ENCODE measurements at regions not wholly inside any gene's neighbourhood (a gene's known extent, or its start where the extent isn't known, plus 50 kb on each side); places are given as distances from the start of the nearest gene placed in this dataset.

DNA sequence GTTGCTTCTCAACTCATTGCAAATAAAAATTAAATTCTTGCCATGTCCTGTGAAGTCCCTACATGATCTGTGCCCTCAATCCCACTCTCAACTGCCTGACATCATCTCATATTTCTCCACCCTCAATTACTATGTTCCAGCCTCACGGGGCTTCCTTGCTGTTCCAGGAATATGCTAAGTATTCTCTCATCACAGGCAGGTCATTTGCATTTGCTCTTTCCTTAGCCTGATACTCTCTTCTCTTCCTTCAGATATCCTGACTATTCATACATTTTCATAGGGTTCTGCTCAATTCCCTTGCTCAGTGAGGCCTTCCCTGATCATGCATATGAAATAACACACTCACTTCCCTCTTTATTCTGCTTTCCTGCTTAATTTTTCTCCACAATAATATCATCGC lies 135.1 kb upstream of the DAB2 start:
- Histone ChIP-seq H2AFZ (ENCODE audit: low read length) (no peak overlapping the region), H3K4me1 (ENCODE audit: control insufficient read depth, extremely low read depth, insufficient read depth, low read length) (no peaks in the 10 kb centered on the region), H3K27me3 (ENCODE audit: control insufficient read depth, insufficient read depth, low read length) (peaks cover 3% of the 10 kb centered on the region), H4K20me1 (ENCODE audit: control insufficient read depth, extremely low read depth, insufficient read depth, low read length) (no peaks in the 10 kb centered on the region), H3K9ac (ENCODE audit: insufficient read depth, low read length) (no peak overlapping the region), H3K9me3 (ENCODE audit: control insufficient read depth, insufficient read depth, low read depth, low read length) (no peaks in the 10 kb centered on the region), H3K4me2 (ENCODE audit: extremely low read depth, insufficient read depth, low read length) (no peak overlapping the region), H3K36me3 (ENCODE audit: control insufficient read depth, insufficient read depth, low read length) (no peaks in the 10 kb centered on the region), H3K79me2 (ENCODE audit: control insufficient read depth, insufficient read depth, low read length) (no peaks in the 10 kb centered on the region), H3K4me3 (replicated peaks in 1 of 4; ENCODE audit: control extremely low read depth in 1 of 4, insufficient read depth in 1 of 4, low read depth in 3 of 4, low read length in 4 of 4) (no peak overlapping the region), H3K27ac (ENCODE audit: insufficient read depth, low read length) (no peak overlapping the region)
- TF ChIP-seq, protein P1, sequence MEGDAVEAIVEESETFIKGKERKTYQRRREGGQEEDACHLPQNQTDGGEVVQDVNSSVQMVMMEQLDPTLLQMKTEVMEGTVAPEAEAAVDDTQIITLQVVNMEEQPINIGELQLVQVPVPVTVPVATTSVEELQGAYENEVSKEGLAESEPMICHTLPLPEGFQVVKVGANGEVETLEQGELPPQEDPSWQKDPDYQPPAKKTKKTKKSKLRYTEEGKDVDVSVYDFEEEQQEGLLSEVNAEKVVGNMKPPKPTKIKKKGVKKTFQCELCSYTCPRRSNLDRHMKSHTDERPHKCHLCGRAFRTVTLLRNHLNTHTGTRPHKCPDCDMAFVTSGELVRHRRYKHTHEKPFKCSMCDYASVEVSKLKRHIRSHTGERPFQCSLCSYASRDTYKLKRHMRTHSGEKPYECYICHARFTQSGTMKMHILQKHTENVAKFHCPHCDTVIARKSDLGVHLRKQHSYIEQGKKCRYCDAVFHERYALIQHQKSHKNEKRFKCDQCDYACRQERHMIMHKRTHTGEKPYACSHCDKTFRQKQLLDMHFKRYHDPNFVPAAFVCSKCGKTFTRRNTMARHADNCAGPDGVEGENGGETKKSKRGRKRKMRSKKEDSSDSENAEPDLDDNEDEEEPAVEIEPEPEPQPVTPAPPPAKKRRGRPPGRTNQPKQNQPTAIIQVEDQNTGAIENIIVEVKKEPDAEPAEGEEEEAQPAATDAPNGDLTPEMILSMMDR (conservative IDR thresholded peaks at IDR 0.05 in 1 of 2, IDR thresholded peaks at IDR 0.05 in 1 of 2; ENCODE audit: low read depth in 1 of 2, low read length in 2 of 2): no peak
- no peak for TF ChIP-seq EZH2 (IDR thresholded peaks at IDR 0.05; ENCODE audit: low read length, missing control alignments)
- no peak for DNase-seq (ENCODE audit: low read depth in 2 of 2)

DNA sequence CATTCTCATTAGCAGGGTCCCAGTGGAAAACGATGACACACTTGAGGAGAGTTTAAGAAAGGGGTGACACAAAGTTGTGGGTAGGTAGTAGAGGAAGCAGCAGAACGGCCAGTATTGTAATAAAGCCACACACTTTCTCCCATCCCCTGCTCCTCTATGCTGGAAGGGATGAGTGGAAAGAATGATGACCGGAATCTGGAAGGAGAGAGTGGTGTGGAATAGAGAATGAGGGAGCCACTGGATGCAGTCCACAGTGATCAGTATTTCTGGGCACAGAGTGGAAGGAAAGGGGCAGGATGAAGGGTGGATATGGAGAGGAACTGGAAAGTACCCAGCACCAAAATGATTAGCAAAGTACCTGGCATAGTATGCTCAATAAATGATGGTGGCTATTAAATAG lies 133.8 kb upstream of the DAB2 start:
- Histone ChIP-seq H2AFZ (ENCODE audit: low read length) (no peak overlapping the region), H3K9ac (ENCODE audit: insufficient read depth, low read length) (no peak overlapping the region)
- TF ChIP-seq, protein P1 (conservative IDR thresholded peaks at IDR 0.05 in 1 of 2, IDR thresholded peaks at IDR 0.05 in 1 of 2; ENCODE audit: low read depth in 1 of 2, low read length in 2 of 2): no peak
- no peak for TF ChIP-seq EZH2 (IDR thresholded peaks at IDR 0.05; ENCODE audit: low read length, missing control alignments)

DNA sequence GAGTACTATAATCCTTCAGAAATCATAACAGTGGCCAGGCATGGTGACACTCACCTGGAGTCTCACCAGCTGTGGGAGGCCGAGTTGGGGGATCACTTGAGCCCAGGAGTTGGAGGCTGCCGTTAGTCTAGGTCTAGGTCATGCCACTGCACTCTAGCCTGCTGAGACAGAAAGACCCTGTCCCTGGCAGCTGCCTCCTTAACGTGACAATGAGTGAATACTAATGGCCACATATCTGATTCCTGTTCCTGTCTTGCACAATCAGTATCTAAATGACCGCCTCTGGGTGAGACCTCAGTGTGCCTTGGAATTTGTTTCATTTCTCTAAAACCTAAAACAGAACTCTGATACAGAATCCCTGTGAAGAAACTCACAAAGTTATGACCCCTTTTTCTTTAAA lies 131.0 kb upstream of the DAB2 start:
- H4K20me1 ChIP-seq (ENCODE audit: control insufficient read depth, extremely low read depth, insufficient read depth, low read length): no peaks in the 10 kb centered on the region
- no peaks in the 10 kb centered on the region for H3K36me3 ChIP-seq (ENCODE audit: control insufficient read depth, insufficient read depth, low read length)
- H3K4me2 ChIP-seq (ENCODE audit: extremely low read depth, insufficient read depth, low read length): no peak overlapping the region
- peaks cover 3% of the 10 kb centered on the region for H3K27me3 ChIP-seq (ENCODE audit: control insufficient read depth, insufficient read depth, low read length)
- no peak for DNase-seq (ENCODE audit: low read depth in 2 of 2)
- no peak overlapping the region for H3K27ac ChIP-seq (ENCODE audit: insufficient read depth, low read length)
- no peaks in the 10 kb centered on the region for H3K79me2 ChIP-seq (ENCODE audit: control insufficient read depth, insufficient read depth, low read length)
- no peak overlapping the region for H3K4me3 ChIP-seq (replicated peaks in 1 of 4; ENCODE audit: control extremely low read depth in 1 of 4, insufficient read depth in 1 of 4, low read depth in 3 of 4, low read length in 4 of 4)
- H3K9me3 ChIP-seq (ENCODE audit: control insufficient read depth, insufficient read depth, low read depth, low read length): no peaks in the 10 kb centered on the region
- TF ChIP-seq, protein P1 (conservative IDR thresholded peaks at IDR 0.05 in 1 of 2, IDR thresholded peaks at IDR 0.05 in 1 of 2; ENCODE audit: low read depth in 1 of 2, low read length in 2 of 2): no peak
- no peak for TF ChIP-seq EZH2 (IDR thresholded peaks at IDR 0.05; ENCODE audit: low read length, missing control alignments)
- no peaks in the 10 kb centered on the region for H3K4me1 ChIP-seq (ENCODE audit: control insufficient read depth, extremely low read depth, insufficient read depth, low read length)
- H3K9ac ChIP-seq (ENCODE audit: insufficient read depth, low read length): no peak overlapping the region
- H2AFZ ChIP-seq (ENCODE audit: low read length): no peak overlapping the region

More for the DNA sequence above, 133.8 kb upstream of the DAB2 start:
- H3K27me3 ChIP-seq (ENCODE audit: control insufficient read depth, insufficient read depth, low read length): peaks cover 3% of the 10 kb centered on the region
- no peak overlapping the region for H3K4me3 ChIP-seq (replicated peaks in 1 of 4; ENCODE audit: control extremely low read depth in 1 of 4, insufficient read depth in 1 of 4, low read depth in 3 of 4, low read length in 4 of 4)
- no peak overlapping the region for H3K27ac ChIP-seq (ENCODE audit: insufficient read depth, low read length)
- H3K36me3 ChIP-seq (ENCODE audit: control insufficient read depth, insufficient read depth, low read length): no peaks in the 10 kb centered on the region
- no peaks in the 10 kb centered on the region for H3K79me2 ChIP-seq (ENCODE audit: control insufficient read depth, insufficient read depth, low read length)
- no peak overlapping the region for H3K4me2 ChIP-seq (ENCODE audit: extremely low read depth, insufficient read depth, low read length)
- H4K20me1 ChIP-seq (ENCODE audit: control insufficient read depth, extremely low read depth, insufficient read depth, low read length): no peaks in the 10 kb centered on the region
- DNase-seq (ENCODE audit: low read depth in 2 of 2): no peak
- no peaks in the 10 kb centered on the region for H3K9me3 ChIP-seq (ENCODE audit: control insufficient read depth, insufficient read depth, low read depth, low read length)
- no peaks in the 10 kb centered on the region for H3K4me1 ChIP-seq (ENCODE audit: control insufficient read depth, extremely low read depth, insufficient read depth, low read length)

Data from fibroblast of lung (primary cell).